Ovary (tissue), 7 donors: ENCODE measurements at regions not wholly inside any gene's neighbourhood (a gene's known extent, or its start where the extent isn't known, plus 50 kb on each side); places are given as distances from the start of the nearest gene placed in this dataset.

Experiments
- DNase-seq, 5 donors: peaks; one replicate each; pipeline ENCODE4 v3.0.0-alpha.2; 2019 to 2020
- H3K27ac ChIP-seq, 2 donors: fragments of 200-600 bp; one replicate each; pipeline versions ENCODE4 v1.5.1 to v1.8.0; 2019 to 2022
- H3K27me3 ChIP-seq: fragments of 200-600 bp; one replicate; pipeline ENCODE4 v1.8.0; 2022
- H3K36me3 ChIP-seq: fragments of 200-600 bp; sonication (generic); one replicate; pipeline ENCODE4 v1.5.1; 2019
- H3K4me1 ChIP-seq: one replicate; pipeline ENCODE4 v1.8.1; 2013; ENCODE audit warnings: mild to moderate bottlenecking, moderate library complexity; ENCODE audit not compliant: insufficient read depth
- H3K4me3 ChIP-seq: fragments of 200-600 bp; sonication (generic); one replicate; pipeline ENCODE4 v1.5.1; 2017
- H3K9me3 ChIP-seq, 2 donors: fragments of 200-600 bp in 1 of 2; sonication (generic) in 1 of 2; one replicate each; pipeline versions ENCODE4 v1.5.1 to v1.8.1; 2013 to 2019; ENCODE audit warnings: mild to moderate bottlenecking in 1 of 2, moderate library complexity in 1 of 2
- CTCF ChIP-seq, 3 donors: fragments of 450-650 bp in 2 of 3; fragments of 200-600 bp in 1 of 3; IDR thresholded peaks; one replicate each; pipeline versions ENCODE4 v1.5.1 to v1.8.0; 2016 to 2022; ENCODE audit warnings: antibody characterized with exemption in 3 of 3, mild to moderate bottlenecking in 1 of 3
- EP300 ChIP-seq: sonication (generic); formaldehyde crosslinking; IDR thresholded peaks from one replicate; pipeline ENCODE4 v1.6.1; 2017; ENCODE audit warnings: antibody characterized with exemption
- POLR2A ChIP-seq: fragments of 450-650 bp; IDR thresholded peaks from one replicate; pipeline ENCODE4 v1.6.1; 2017; ENCODE audit warnings: antibody characterized with exemption, mild to moderate bottlenecking, moderate library complexity
- WGBS, 3 donors: extraction: QIAGEN DNeasy Blood & Tissue Kit in 1 of 3; methylation state at CpG; one replicate each; pipeline versions ENCODE4 v1.1.5 to v1.1.7; 2013 to 2017; 5-methylcytosine and 5-hydroxymethylcytosine counted together
- intact Hi-C, 4 donors: fragments of 100-400 bp; cut with DNase I; formaldehyde crosslinking; loops; one replicate each; pipeline versions ENCODE4 v1.11.0 to v1.15.1; 2022 to 2023
- donor health status: DM: no; HTN: no; CAD: no; lungs with moderate emphysema.
- donor health status: DM: no; HTN: no; CAD: no.
- donor health status: Bipolar disorder and iron deficiency.
- donor health status: DM: no; HTN: no; CAD: no.
- donor health status: DM: yes; HTN: yes; CAD: no.

DNA sequence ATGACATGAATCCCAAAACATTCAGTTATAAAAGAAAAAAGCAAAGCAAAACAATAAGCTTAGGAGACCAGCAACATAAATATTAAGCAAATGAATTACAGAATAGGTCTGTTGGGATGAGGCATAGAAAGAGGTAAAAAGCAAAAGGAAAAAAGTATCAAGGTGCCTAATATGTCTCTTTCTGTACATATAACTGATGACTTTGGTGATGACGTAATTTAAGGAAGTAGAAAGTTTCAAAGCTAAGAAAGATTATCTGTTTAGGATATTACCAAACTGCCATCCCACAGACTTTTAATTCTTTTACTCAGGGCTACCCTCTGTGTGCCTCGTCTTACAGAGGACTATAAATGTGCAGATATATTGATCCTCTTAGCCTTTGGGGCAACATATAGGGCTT is 1066.5 kb downstream of the SORCS3 start:
- no peaks in the 10 kb centered on the region for H3K27me3 ChIP-seq
- 63 to 82% (median 67%) methylated on average over 2 of the region's 2 CpGs for WGBS, 3 donors
- intact Hi-C loops: no loop called here
- no peak overlapping the region for H3K4me3 ChIP-seq
- H3K9me3 ChIP-seq: no peaks in the 10 kb centered on the region
- TF ChIP-seq EP300 (no peak), POLR2A (no peak), CTCF (IDR thresholded peaks at IDR 0.05) (no peak)
- no peaks in the 10 kb centered on the region for H3K36me3 ChIP-seq
- H3K27ac ChIP-seq: no peak overlapping the region
- no peak for DNase-seq
- H3K4me1 ChIP-seq: no peaks in the 10 kb centered on the region

DNA sequence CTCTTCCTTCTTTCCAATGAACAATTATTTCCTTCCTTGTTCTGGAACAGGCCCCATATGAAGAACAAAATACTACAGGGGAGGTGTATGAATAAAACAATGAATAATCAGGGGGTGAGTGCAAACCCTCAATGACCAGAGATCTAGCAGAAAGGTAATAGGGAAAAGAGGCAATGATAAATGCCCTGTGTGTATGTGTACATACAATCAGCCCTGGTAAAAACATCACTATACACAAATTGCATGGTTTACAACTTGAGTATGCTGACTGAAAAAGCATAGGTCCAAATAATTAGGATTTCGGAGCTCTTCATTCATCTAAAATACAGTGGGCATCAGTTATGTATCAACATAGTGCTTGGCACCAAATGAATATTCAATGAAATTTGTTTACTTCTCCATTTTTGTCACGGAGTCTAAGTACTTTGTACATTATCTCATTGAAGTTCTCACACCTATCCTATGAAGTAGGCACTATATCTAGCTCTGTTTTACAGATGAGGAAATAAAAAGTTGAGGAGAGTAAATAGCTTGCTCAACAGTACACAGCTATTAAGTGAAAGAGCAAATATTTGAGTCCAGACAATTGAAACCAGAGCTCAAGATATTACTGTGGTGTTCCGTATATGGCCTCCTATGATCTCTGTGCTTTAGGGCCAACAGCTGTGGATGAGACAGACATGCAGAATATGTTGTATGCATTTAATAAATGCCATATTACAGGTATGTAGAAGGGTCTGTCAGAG is 1065.4 kb downstream of the SORCS3 start:
- Histone ChIP-seq H3K36me3 (no peaks in the 10 kb centered on the region), H3K9me3 (no peaks in the 10 kb centered on the region), H3K27me3 (no peaks in the 10 kb centered on the region), H3K4me3 (no peak overlapping the region), H3K27ac (no peak overlapping the region), H3K4me1 (no peaks in the 10 kb centered on the region)
- TF ChIP-seq CTCF (IDR thresholded peaks at IDR 0.05) (no peak), POLR2A (no peak), EP300 (no peak)
- intact Hi-C loops: no loop called here
- no peak for DNase-seq
- WGBS, 3 donors: 82 to 88% (median 87%) methylated on average over 3 of the region's 3 CpGs

DNA sequence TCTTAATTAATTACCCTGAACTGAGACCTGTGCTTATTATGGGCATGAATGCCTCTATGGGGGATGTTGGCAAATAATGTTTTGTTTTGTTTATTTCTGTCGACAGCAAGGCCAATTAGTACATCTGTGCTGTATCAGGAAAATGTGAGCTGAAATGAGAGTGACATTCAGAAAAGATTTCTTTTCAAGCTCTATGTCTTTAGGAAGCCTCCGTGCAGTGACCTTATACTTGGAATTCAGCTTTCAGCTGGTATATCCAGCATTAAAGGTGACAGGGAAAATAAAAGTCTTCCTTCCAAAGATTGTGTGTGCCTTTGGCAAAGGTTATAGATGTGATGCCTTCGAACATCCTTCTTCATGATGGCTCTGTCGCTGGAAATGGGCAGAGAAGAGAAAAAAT is 1061.1 kb downstream of the SORCS3 start:
- no peak for DNase-seq
- WGBS, 3 donors: 26 to 43% (median 34%) methylated on average over 4 of the region's 4 CpGs
- no peak for TF ChIP-seq POLR2A
- TF ChIP-seq EP300: no peak
- no peak for TF ChIP-seq CTCF (IDR thresholded peaks at IDR 0.05)
- H3K27ac ChIP-seq: no peak overlapping the region
- no peaks in the 10 kb centered on the region for H3K27me3 ChIP-seq
- no peaks in the 10 kb centered on the region for H3K9me3 ChIP-seq
- H3K4me1 ChIP-seq: no peaks in the 10 kb centered on the region
- H3K4me3 ChIP-seq: no peak overlapping the region
- no peaks in the 10 kb centered on the region for H3K36me3 ChIP-seq
- intact Hi-C loops: no loop called here

DNA sequence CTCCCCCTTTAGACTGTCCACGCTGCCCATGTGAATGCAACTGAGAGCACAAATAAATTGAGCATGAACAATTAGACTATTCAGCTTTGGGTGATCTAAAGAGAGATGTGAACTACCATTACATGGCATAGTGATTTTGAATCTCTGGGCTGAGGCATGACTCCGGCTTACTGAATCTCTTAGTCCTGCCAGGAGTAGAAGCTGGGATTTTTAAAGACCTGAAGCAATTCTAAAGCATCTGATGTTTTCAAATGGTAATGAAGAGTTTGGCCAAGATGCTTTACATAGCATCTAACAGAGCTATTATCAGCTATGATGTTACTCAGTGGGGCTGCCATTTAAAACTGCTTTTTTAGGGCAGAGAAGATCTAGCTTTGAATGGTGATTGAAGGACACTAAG is 1059.1 kb downstream of the SORCS3 start:
- WGBS, 3 donors: 79 to 82% (median 79%) methylated on average over 2 of the region's 2 CpGs
- intact Hi-C loops: no loop called here
- no peak for DNase-seq
- H3K9me3 ChIP-seq: no peaks in the 10 kb centered on the region
- TF ChIP-seq CTCF (IDR thresholded peaks at IDR 0.05) (no peak), EP300 (no peak)
- no peak overlapping the region for H3K4me3 ChIP-seq
- H3K27ac ChIP-seq: no peak overlapping the region
- no peaks in the 10 kb centered on the region for H3K4me1 ChIP-seq
- no peaks in the 10 kb centered on the region for H3K36me3 ChIP-seq
- H3K27me3 ChIP-seq: no peaks in the 10 kb centered on the region
